Tibial nerve (tissue), 3 donors: ENCODE measurements at regions not wholly inside any gene's neighbourhood (a gene's known extent, or its start where the extent isn't known, plus 50 kb on each side); places are given as distances from the start of the nearest gene placed in this dataset.

Experiments
- POLR2A ChIP-seq, 2 donors: fragments of 450-650 bp; IDR thresholded peaks; one replicate each; pipeline ENCODE4 v1.6.1; 2017; ENCODE audit warnings: antibody characterized with exemption in 2 of 2, mild to moderate bottlenecking in 2 of 2, moderate library complexity in 2 of 2
- TF ChIP-seq, protein P1 (sequence below), 5 experiments: fragments of 200-600 bp in 3 of 5; fragments of 450-650 bp in 2 of 5; sonication (generic) in 3 of 5; IDR thresholded peaks; one replicate each; pipeline ENCODE4 v1.5.1; 2016 to 2019; ENCODE audit warnings: antibody characterized with exemption in 5 of 5, mild to moderate bottlenecking in 3 of 5, moderate library complexity in 2 of 5

DNA sequence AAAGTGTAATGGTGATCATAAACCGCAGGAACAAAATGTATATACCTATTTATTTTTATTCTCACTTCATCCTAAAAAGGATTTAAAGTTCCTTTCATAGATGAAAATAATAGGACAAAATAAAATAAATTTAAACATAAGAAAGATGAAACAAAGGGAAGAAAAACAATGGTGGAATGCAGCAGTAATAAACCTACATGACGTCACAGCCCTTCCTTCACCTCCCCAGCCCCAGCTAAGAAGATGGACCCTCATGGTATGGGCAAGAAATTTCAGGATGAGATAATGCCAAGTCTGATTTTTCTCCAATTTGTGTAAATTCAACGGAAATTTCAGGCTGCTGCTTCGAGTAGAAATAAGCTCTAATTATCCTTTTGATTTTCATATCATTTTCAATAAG is 381.0 kb downstream of the LRIG3 start:
- TF ChIP-seq, protein P1, sequence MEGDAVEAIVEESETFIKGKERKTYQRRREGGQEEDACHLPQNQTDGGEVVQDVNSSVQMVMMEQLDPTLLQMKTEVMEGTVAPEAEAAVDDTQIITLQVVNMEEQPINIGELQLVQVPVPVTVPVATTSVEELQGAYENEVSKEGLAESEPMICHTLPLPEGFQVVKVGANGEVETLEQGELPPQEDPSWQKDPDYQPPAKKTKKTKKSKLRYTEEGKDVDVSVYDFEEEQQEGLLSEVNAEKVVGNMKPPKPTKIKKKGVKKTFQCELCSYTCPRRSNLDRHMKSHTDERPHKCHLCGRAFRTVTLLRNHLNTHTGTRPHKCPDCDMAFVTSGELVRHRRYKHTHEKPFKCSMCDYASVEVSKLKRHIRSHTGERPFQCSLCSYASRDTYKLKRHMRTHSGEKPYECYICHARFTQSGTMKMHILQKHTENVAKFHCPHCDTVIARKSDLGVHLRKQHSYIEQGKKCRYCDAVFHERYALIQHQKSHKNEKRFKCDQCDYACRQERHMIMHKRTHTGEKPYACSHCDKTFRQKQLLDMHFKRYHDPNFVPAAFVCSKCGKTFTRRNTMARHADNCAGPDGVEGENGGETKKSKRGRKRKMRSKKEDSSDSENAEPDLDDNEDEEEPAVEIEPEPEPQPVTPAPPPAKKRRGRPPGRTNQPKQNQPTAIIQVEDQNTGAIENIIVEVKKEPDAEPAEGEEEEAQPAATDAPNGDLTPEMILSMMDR (IDR thresholded peaks at IDR 0.05) = no peak
- no peak for TF ChIP-seq POLR2A (IDR thresholded peaks at IDR 0.05)
